WTC11 (cell line): ENCODE measurements at regions not wholly inside any gene's neighbourhood (a gene's known extent, or its start where the extent isn't known, plus 50 kb on each side); places are given as distances from the start of the nearest gene placed in this dataset.

Source experiments
- ATF1 ChIP-seq: sonication (generic); formaldehyde crosslinking; IDR thresholded peaks from 2 replicates; pipeline ENCODE4 v1.8.1; 2023; ENCODE audit warnings: mild to moderate bottlenecking, moderate library complexity, missing genetic modification reagents
- CTCF ChIP-seq: fragments of 200-600 bp; IDR thresholded peaks from 2 replicates; pipeline ENCODE4 v1.8.0; 2022; ENCODE audit warnings: antibody characterized with exemption
- ETV6 ChIP-seq: sonication (generic); formaldehyde crosslinking; IDR thresholded peaks from 2 replicates; pipeline ENCODE4 v1.8.1; 2022; ENCODE audit warnings: mild to moderate bottlenecking, missing genetic modification reagents
- FOXP1 ChIP-seq: sonication (generic); formaldehyde crosslinking; IDR thresholded peaks from 2 replicates; pipeline ENCODE4 v1.8.0; 2022; ENCODE audit warnings: missing genetic modification reagents, mild to moderate bottlenecking, moderate library complexity, borderline replicate concordance
- MAX ChIP-seq: sonication (generic); formaldehyde crosslinking; IDR thresholded peaks from 2 replicates; pipeline ENCODE4 v1.8.0; 2022; ENCODE audit warnings: mild to moderate bottlenecking, missing genetic modification reagents
- NR2C2 ChIP-seq: sonication (generic); formaldehyde crosslinking; IDR thresholded peaks from 2 replicates; pipeline ENCODE4 v1.8.0; 2022; ENCODE audit warnings: mild to moderate bottlenecking, missing genetic modification reagents
- PRDM15 ChIP-seq: sonication (generic); formaldehyde crosslinking; IDR thresholded peaks from 2 replicates; pipeline ENCODE4 v1.8.0; 2022; ENCODE audit warnings: missing genetic modification reagents
- SP1 ChIP-seq: sonication (generic); formaldehyde crosslinking; conservative IDR thresholded peaks from 2 replicates; pipeline ENCODE4 v1.8.1; 2022; ENCODE audit warnings: missing genetic modification reagents
- ZNF512 ChIP-seq: sonication (generic); formaldehyde crosslinking; IDR thresholded peaks from 2 replicates; pipeline ENCODE4 v1.8.1; 2022; ENCODE audit warnings: missing genetic modification reagents, borderline replicate concordance

GRCh38 chr22:48370508-48371325 lies 1457.0 kb downstream of the BRD1 start:
- TF ChIP-seq FOXP1, result no peak
- no peak for TF ChIP-seq CTCF
- no peak for TF ChIP-seq ZNF512 (CRISPR knock-in tag)
- TF ChIP-seq SP1 (CRISPR knock-in tag), result no peak
- TF ChIP-seq ETV6 (CRISPR knock-in tag), result no peak
- TF ChIP-seq MAX (CRISPR knock-in tag), result no peak
- no peak for TF ChIP-seq NR2C2 (CRISPR knock-in tag)
- TF ChIP-seq ATF1 (CRISPR knock-in tag), result no peak
- TF ChIP-seq PRDM15 (CRISPR knock-in tag), result no peak
